Endodermal cell (in vitro differentiated cells): ENCODE measurements at regions not wholly inside any gene's neighbourhood (a gene's known extent, or its start where the extent isn't known, plus 50 kb on each side); places are given as distances from the start of the nearest gene placed in this dataset.

Experiments used
- DNase-seq: peaks from one replicate; pipeline ENCODE4 v3.0.0-alpha.2; 2017
- H3K27ac ChIP-seq: 2 replicates; pipeline ENCODE4 v1.5.1; 2013; ENCODE audit warnings: mild to moderate bottlenecking, low read depth, low read length, moderate library complexity
- H3K27me3 ChIP-seq: 2 replicates; pipeline ENCODE4 v1.6.1; 2013; ENCODE audit warnings: mild to moderate bottlenecking, low read length, moderate library complexity; ENCODE audit not compliant: insufficient read depth, control insufficient read depth, poor library complexity, severe bottlenecking
- H3K36me3 ChIP-seq: 2 replicates; pipeline ENCODE4 v1.7.0; 2013; ENCODE audit warnings: mild to moderate bottlenecking, low read length, moderate library complexity; ENCODE audit not compliant: control insufficient read depth, insufficient read depth
- H3K4me1 ChIP-seq: one replicate; pipeline ENCODE4 v1.7.0; 2013; ENCODE audit warnings: low read length; ENCODE audit not compliant: control insufficient read depth, insufficient read depth
- H3K4me3 ChIP-seq: 2 replicates; pipeline ENCODE4 v1.5.1; 2013; ENCODE audit warnings: mild to moderate bottlenecking, low read length, moderate library complexity
- H3K9ac ChIP-seq: 2 replicates; pipeline ENCODE4 v1.6.1; 2013; ENCODE audit warnings: mild to moderate bottlenecking, low read length, moderate library complexity; ENCODE audit not compliant: poor library complexity, severe bottlenecking; ENCODE audit errors: extremely low read depth
- H3K9me3 ChIP-seq: 2 replicates; pipeline ENCODE4 v1.6.1; 2013; ENCODE audit warnings: mild to moderate bottlenecking, low read length, moderate library complexity; ENCODE audit not compliant: control insufficient read depth
- H3K27ac Mint-ChIP-seq: 2 replicates; pipeline ENCODE4 v1.8.0; 2020; ENCODE audit warnings: mixed read lengths
- H3K27me3 Mint-ChIP-seq: 2 replicates; pipeline ENCODE4 v1.8.0; 2021; ENCODE audit warnings: mild to moderate bottlenecking, mixed read lengths; ENCODE audit not compliant: insufficient read depth
- H3K36me3 Mint-ChIP-seq: 2 replicates; pipeline ENCODE4 v1.8.0; 2020; ENCODE audit warnings: low read depth, mixed read lengths
- H3K4me1 Mint-ChIP-seq: 2 replicates; pipeline ENCODE4 v1.8.0; 2020; ENCODE audit warnings: mixed read lengths
- H3K4me3 Mint-ChIP-seq: 2 replicates; pipeline ENCODE4 v1.8.0; 2020; ENCODE audit warnings: mild to moderate bottlenecking, moderate library complexity, mixed read lengths
- H3K9me3 Mint-ChIP-seq: 2 replicates; pipeline ENCODE4 v1.8.0; 2020; ENCODE audit warnings: mild to moderate bottlenecking, mixed read lengths
- WGBS, 2 experiments: methylation state at CpG; one replicate each; pipeline versions ENCODE4 v1.1.5 to v1.1.7; 2013; ENCODE audit warnings: missing lambda C conversion rate in 2 of 2, mixed read lengths in 1 of 2; ENCODE audit not compliant: insufficient coverage in 1 of 2, insufficient read length in 1 of 2; 5-methylcytosine and 5-hydroxymethylcytosine counted together
- TF ChIP-seq, protein P1 (sequence below): fragments of 200-600 bp; sonication (generic); conservative IDR thresholded peaks from 2 replicates; pipeline ENCODE4 v1.5.0; 2021; ENCODE audit warnings: antibody characterized with exemption, mild to moderate bottlenecking

- Mint-ChIP-seq H3K9me3 (no peaks in the 10 kb centered on the region), H3K4me3 (no peak overlapping the region), H3K27ac (no peak overlapping the region), H3K36me3 (no peaks in the 10 kb centered on the region), H3K27me3 (peaks cover 2% of the 10 kb centered on the region), H3K4me1 (peaks cover 12% of the 10 kb centered on the region)
- H3K4me3 ChIP-seq, result no peak overlapping the region
- DNase-seq, result no peak
- WGBS, 2 experiments, result 93 to 100% methylated on average over 1 of the region's 2 CpGs
- H3K27ac ChIP-seq, result no peak overlapping the region
- H3K9ac ChIP-seq, result no peak overlapping the region
- peaks cover 3% of the 10 kb centered on the region for H3K4me1 ChIP-seq
- H3K36me3 ChIP-seq, result no peaks in the 10 kb centered on the region
- TF ChIP-seq, protein P1, sequence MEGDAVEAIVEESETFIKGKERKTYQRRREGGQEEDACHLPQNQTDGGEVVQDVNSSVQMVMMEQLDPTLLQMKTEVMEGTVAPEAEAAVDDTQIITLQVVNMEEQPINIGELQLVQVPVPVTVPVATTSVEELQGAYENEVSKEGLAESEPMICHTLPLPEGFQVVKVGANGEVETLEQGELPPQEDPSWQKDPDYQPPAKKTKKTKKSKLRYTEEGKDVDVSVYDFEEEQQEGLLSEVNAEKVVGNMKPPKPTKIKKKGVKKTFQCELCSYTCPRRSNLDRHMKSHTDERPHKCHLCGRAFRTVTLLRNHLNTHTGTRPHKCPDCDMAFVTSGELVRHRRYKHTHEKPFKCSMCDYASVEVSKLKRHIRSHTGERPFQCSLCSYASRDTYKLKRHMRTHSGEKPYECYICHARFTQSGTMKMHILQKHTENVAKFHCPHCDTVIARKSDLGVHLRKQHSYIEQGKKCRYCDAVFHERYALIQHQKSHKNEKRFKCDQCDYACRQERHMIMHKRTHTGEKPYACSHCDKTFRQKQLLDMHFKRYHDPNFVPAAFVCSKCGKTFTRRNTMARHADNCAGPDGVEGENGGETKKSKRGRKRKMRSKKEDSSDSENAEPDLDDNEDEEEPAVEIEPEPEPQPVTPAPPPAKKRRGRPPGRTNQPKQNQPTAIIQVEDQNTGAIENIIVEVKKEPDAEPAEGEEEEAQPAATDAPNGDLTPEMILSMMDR, result no peak
- H3K27me3 ChIP-seq, result no peaks in the 10 kb centered on the region
- H3K9me3 ChIP-seq, result no peaks in the 10 kb centered on the region
These were observed 308.0 kb upstream of the THBS1 start for GRCh38 chr15:39272901-39273300.

DNA sequence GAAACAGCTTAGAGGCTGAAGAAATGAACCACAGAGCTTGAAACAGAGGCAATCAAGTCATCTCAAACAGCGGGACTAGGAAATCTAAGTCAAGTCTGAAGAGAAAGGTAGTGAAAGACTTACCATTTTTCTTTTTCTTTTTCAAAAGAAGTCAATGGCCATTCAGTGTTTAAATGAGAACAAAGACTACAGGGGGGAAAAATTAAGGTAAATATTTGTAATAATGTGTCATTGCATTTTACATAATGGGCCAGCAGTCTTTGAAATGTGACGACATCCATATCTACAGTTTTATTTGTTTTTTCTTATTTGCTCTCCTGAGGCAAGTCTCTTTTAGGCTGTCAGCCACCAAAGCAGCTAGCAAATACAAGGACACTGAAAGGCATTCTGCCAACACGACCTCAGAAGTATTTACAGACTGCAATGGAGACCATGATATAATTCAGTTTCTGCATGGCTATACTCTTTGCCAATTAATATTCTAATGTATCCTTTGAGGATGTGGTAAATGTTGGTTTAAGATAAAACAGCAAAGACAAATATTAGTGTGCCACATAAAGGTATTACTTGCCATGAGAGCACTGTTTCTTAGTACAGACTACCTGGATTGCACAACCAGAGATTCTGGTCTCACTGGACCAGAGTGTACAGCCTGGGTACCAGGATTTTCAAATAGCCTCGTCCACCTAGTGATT lies 307.0 kb upstream of the THBS1 start:
- no peaks in the 10 kb centered on the region for H3K9me3 ChIP-seq
- H3K36me3 ChIP-seq, result no peaks in the 10 kb centered on the region
- no peak overlapping the region for H3K27ac ChIP-seq
- no peak overlapping the region for H3K27ac Mint-ChIP-seq
- no peak for DNase-seq
- H3K4me1 ChIP-seq, result peaks cover 3% of the 10 kb centered on the region
- no peaks in the 10 kb centered on the region for H3K27me3 ChIP-seq
- H3K4me3 ChIP-seq, result no peak overlapping the region
- peaks cover 12% of the 10 kb centered on the region for H3K4me1 Mint-ChIP-seq
- WGBS, 2 experiments, result 81 to 90% methylated on average over 3 to 4 of the region's 4 CpGs
- peaks cover 2% of the 10 kb centered on the region for H3K27me3 Mint-ChIP-seq
- no peaks in the 10 kb centered on the region for H3K36me3 Mint-ChIP-seq
- TF ChIP-seq, protein P1, result no peak
- H3K9ac ChIP-seq, result no peak overlapping the region
- H3K4me3 Mint-ChIP-seq, result no peak overlapping the region
- H3K9me3 Mint-ChIP-seq, result no peaks in the 10 kb centered on the region

DNA sequence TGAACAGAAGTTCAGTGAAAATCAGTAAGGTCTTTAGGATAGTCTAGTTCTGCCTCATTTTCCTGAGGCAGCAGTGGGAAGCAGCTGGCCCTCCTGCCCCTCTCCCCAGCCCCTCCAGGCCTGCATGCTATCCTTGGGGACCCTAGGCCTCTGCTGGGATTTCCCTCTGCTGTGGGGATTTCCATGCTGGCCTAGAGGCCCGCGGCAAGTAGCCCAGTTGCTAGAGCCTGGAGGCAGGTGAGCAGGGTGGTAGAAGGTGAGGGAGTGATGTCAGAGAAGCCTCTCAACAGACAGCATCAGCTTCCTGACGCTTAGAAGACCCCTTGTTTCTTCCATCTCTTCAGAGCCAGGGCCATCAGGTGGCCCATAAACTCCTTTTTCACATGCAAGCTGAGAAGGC lies 305.8 kb upstream of the THBS1 start:
- TF ChIP-seq, protein P1, result no peak
- no peak overlapping the region for H3K4me3 Mint-ChIP-seq
- 80 to 90% methylated on average over 2 to 3 of the region's 3 CpGs for WGBS, 2 experiments

More for the DNA sequence above, 305.8 kb upstream of the THBS1 start:
- peaks cover 3% of the 10 kb centered on the region for H3K4me1 ChIP-seq
- DNase-seq, result peak; percentile 49
- no peaks in the 10 kb centered on the region for H3K36me3 ChIP-seq
- Mint-ChIP-seq H3K27ac (no peak overlapping the region), H3K36me3 (no peaks in the 10 kb centered on the region), H3K4me1 (peaks cover 12% of the 10 kb centered on the region), H3K9me3 (no peaks in the 10 kb centered on the region), H3K27me3 (peaks cover 2% of the 10 kb centered on the region)
- no peak overlapping the region for H3K9ac ChIP-seq
- no peaks in the 10 kb centered on the region for H3K9me3 ChIP-seq
- no peak overlapping the region for H3K27ac ChIP-seq
- no peak overlapping the region for H3K4me3 ChIP-seq
- no peaks in the 10 kb centered on the region for H3K27me3 ChIP-seq
